ENCODE measurements at regions not wholly inside any gene's neighbourhood (a gene's known extent, or its start where the extent isn't known, plus 50 kb on each side); places are given as distances from the start of the nearest gene placed in this dataset.
"Not testable (repeated sequence)": the region's sequence is repeated elsewhere in the genome, so short reads cannot be mapped to it uniquely, and the experiment has no call there.

GRCh38 chr10:28444031-28444430, 88.9 kb upstream of the WAC start:
- no peak for DNase-seq (ENCODE audit: low spot score)

GRCh38 chr10:28445516-28445915, 87.4 kb upstream of the WAC start:
- DNase-seq (ENCODE audit: low spot score): no peak

- DNase-seq (ENCODE audit: low spot score): no peak
These were observed 83.5 kb upstream of the WAC start for GRCh38 chr10:28449382-28449781.

DNA sequence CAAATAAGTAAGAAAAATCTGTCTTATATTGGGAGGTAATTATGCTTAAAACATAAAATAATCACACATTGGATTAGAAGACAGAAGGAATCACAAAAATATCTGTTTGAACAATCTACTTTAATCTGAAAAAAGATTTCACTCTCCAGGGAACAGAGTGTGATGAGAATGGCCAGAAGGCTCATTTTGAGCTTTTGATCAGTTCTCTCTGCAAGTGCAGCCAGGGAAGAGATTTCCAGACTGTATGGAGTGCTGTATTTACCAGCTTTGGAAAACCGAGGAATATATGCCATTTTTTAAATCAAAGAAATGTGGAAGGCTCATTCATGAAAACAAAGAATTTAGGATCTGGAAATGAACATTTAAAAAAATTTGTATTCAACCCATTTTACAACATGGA, 83.0 kb upstream of the WAC start:
- no peak for DNase-seq (ENCODE audit: low spot score)

DNA sequence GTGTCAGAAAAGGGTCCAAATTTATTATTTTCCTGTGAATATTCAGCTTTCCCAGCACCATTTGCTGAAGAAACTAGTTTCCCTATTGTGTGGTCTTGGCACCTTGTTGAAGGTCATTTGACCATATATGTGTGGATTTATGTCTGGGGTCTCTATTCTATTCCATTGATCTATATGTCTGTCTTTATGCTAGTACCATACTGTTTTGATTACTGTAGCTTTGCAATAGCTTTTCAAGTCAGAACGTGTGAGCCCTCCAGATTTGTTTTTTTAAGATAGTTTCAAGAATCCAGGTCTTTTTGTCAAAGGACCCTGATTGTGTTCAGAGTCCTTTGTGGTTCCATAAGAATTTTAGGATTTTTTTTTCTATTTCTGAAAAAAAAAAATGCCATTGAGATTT, 79.0 kb upstream of the WAC start:
- no peak for DNase-seq (ENCODE audit: low spot score)

DNA sequence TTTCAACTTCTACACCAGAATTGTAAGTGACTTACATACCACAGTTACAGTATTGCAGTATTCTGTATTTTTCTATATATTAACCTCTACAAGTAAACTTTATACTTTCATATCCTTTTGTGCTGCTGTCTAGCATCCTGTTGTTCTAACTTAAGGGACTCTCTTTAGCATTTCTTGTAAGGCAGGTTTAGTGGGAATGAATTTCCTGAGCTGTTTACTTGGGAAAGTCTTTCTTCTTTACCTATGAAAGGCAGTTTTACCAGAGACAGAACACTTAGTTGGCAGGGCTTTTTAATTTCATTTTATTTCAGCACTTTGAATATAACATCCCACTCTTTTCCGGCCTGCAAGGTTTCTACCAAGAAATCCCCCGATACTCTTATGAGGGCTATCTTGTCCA, 75.8 kb upstream of the WAC start:
- DNase-seq (ENCODE audit: low spot score): no peak

GRCh38 chr10:28457873-28458272, 75.0 kb upstream of the WAC start:
- not testable (repeated sequence) for DNase-seq (ENCODE audit: low spot score)

DNA sequence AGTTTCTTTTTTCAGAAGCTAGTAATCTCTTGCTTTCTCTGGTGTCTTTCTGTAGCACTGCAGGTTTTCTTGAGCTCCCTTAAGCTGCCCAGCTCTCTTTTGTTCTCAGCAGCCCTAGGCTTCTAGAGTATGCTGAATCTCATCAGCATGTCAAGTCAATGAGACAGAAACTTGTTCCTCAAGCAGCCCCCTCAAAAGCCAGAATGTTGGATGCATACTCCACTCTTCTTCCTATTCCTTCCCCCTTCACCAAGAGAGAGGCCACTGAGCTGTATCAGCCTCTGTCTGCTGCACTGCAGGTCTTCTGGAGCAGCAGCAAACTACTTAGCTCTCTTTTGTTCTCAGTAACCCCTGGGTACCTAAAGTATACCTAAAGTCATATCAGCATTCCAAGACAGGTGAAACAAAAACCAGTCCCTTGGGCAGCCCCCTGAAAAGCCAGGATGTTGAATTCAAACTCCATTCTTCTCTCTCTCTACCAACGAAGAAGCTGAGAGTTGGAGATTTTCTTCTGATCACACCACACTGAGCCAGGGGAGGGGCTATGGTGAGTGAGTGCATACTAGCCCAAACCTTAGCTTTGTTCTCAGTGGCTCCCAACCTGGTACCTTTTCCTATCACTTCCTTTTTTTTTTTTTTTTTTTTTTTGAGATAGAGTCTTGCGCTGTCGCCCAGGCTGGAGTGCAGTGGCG, 73.3 kb upstream of the WAC start:
- DNase-seq (ENCODE audit: low spot score): peak; percentile 45

- no peak for DNase-seq (ENCODE audit: low spot score)
These were observed 69.8 kb upstream of the WAC start for GRCh38 chr10:28463141-28463540.

DNA sequence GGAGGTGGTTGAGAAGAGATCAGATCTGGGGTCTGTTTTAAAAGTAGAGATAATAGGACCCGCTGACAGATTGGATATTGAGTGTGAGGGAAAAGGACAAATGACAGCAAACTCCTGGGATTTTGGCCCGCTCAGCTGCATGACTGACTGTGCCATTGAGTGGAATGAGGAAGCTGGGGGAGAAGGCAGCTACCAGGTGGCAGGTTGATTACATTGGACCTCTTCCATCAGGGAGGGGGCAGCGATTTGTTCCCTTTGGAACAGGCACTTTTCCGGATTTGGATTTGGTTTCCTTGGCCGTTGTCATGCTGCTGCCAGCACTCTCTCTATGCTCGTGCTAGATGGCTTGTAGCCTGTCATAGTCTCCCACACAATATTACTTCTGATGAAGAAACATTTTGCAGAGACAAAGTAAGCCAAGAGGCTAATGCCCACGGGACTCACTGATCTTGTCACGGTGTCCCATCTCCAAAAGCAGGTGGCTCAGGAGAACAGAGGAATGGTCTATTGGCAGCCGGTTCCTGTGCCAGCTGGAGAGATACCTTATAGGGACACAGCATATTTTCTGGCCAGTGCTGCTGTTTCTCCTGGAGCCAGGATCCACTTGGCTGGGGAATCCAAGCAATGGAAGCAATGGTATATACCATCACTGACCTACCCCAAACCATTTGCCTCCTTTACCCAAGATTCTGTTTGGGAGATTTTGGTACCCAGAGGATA, 69.1 kb upstream of the WAC start:
- DNase-seq (ENCODE audit: low spot score): no peak

GRCh38 chr10:28467615-28468014, 65.3 kb upstream of the WAC start:
- no peak for DNase-seq (ENCODE audit: low spot score)

- DNase-seq (ENCODE audit: low spot score): no peak
These were observed 64.0 kb upstream of the WAC start for GRCh38 chr10:28468707-28469483.

- no peak for DNase-seq (ENCODE audit: low spot score)
These were observed 61.9 kb upstream of the WAC start for GRCh38 chr10:28470873-28471651.

DNA sequence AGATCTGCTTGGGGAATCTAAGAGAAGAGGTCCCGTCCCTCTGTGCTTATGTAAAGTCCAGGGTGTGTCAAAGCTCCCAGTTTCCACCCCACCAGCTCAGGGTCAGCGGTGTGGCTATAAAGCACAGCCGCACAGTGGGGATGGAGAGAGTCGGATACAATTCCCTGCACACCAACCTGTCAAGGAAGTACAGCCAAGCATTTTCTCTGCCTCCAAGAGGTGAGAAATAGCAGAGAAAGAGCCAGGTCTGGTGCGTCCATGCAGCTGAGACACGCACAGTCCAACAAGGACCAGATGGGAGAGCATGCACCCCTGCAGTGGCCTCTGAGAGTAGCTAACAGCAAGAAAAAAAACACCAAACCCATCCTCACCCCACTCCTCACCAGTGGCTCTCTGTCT, 61.3 kb upstream of the WAC start:
- no peak for DNase-seq (ENCODE audit: low spot score)

GRCh38 chr10:28478646-28479045, 54.3 kb upstream of the WAC start:
- DNase-seq (ENCODE audit: low spot score): no peak

DNA sequence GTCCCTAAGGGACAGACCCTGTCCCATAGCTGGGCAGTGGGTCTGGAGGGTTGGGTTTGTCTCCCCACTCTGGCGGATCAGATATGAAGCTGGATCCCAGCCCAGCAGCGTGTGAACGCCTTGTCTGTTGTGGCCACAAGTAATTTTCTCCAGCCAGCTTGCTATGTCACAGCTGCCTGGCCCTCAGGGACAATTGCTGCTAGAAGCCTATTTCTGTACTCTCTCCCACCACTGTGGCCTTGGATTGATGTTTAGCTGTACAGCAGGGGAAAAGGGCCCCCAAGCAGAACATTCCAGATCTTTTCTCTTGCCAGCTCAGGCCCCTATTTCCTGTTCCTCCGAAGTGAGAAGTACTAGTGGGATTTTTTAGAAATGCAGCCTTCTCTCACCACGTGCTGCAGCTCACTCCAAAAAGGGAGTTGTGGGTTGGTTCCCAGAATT, 53.5 kb upstream of the WAC start:
- DNase-seq (ENCODE audit: low spot score): no peak

GRCh38 chr10:28479927-28480627, 52.8 kb upstream of the WAC start:
- DNase-seq (ENCODE audit: low spot score): no peak

DNA sequence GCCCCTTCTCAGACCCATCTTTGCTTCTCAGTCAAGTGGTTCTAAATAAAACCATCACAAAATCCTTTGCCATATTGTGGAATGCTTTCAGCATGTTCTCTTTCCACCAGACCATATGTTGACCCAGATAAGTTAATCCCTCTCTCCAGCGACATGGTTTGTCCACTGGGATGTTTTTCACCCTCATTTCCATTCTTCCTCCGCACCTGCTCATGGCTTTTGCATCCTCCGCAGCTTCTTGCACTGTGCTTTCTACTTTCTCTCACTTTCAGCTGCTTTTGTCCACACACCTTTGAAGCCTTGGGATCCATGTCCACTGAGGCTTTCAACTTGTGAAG, 52.3 kb upstream of the WAC start:
- no peak for DNase-seq (ENCODE audit: low spot score)

DNA sequence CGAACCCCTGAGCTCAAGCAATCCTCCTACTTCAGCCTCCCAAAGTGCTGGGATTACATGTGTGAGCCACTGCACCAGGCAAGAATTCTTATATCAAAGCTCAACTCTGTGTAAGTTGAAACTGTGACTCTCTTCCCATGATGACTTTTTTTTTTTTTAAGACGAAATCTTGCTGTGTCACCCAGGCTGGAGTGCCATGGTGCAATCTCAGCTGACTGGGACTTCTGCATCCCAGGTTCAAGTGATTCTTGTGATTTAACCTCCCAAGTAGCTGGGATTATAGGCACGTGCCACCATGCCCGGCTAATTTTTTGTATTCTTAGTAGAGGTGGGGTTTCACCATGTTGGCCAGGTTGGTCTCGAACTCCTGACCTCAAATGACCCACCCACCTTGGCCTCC, 51.6 kb upstream of the WAC start:
- DNase-seq (ENCODE audit: low spot score): not testable (repeated sequence)

DNA sequence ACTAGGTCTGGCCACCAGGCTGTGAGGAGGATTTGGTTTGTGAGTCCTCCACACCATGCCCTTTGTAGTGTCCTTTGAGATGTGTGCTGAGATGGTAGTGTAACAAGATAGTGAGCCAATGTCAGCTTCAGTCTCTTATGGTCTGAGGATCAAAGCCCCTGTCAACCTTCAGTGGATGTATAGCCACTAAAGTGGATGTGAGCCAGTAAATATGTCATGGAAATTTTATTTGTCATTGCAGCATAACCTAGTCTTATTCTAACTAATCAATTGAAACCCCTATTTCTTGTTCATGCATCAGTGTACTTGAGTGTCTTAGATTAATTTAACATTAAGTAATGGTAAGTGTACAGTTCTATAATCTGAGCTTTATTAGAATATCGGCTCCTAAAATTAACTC, 51.0 kb upstream of the WAC start:
- DNase-seq (ENCODE audit: low spot score): no peak

Data from iPS-NIHi11 (cell line).